ACHN (cell line): ENCODE measurements at regions not wholly inside any gene's neighbourhood (a gene's known extent, or its start where the extent isn't known, plus 50 kb on each side); places are given as distances from the start of the nearest gene placed in this dataset.
"Not testable (repeated sequence)": the region's sequence is repeated elsewhere in the genome, so short reads cannot be mapped to it uniquely, and the experiment has no call there.

ENCODE experiments used
- DNase-seq: peaks from one replicate; pipeline ENCODE4 v3.0.0-alpha.2; 2015
- in situ Hi-C: cut with HindIII; loops from 2 replicates; pipeline ENCODE4 v1.10.0; 2017; ENCODE audit warnings: low sequenced_read_pairs, low pct_ligation_motif_present, low pct_unique_long_range_greater_than_20kb

- in situ Hi-C loops, result no loop called here
- DNase-seq, result no peak
These were observed 177.3 kb downstream of the PTPRU start for GRCh38 chr1:29413661-29414060.

- no peak for DNase-seq
- in situ Hi-C loops, result no loop called here
These were observed 176.3 kb downstream of the PTPRU start for GRCh38 chr1:29412591-29412990.

- no peak for DNase-seq
- in situ Hi-C loops, result no loop called here
These were observed 174.2 kb downstream of the PTPRU start for GRCh38 chr1:29410476-29410875.

GRCh38 chr1:29409616-29410015 is 173.3 kb downstream of the PTPRU start:
- in situ Hi-C loops, result no loop called here
- DNase-seq, result no peak

- in situ Hi-C loops, result no loop called here
- DNase-seq, result no peak
These were observed 172.7 kb downstream of the PTPRU start for GRCh38 chr1:29408831-29409605.

DNA sequence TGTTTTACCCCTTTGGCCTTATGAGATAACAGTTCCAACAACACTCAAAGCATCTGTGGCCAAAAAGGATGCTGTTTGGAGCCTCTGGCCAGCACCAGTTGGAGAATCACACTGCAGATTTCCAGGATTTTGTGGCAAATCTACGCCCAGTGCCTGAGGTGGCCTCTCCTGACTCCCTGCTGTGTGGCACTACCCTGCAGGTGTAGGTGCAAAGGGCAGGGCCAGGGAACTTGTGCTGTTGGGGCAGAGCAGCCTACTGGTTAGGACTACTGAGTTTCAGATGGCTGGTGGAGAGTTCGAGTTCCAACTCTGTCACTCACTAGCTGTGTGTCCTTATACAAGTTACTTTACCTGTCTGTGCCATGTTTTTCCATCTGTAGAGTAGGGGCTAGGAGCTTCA is 170.5 kb downstream of the PTPRU start:
- in situ Hi-C loops, result no loop called here
- no peak for DNase-seq

GRCh38 chr1:29400203-29400602 is 163.9 kb downstream of the PTPRU start:
- DNase-seq, in situ Hi-C loops: not testable (repeated sequence)

GRCh38 chr1:29399465-29399864 is 163.1 kb downstream of the PTPRU start:
- no peak for DNase-seq
- in situ Hi-C loops, result no loop called here

DNA sequence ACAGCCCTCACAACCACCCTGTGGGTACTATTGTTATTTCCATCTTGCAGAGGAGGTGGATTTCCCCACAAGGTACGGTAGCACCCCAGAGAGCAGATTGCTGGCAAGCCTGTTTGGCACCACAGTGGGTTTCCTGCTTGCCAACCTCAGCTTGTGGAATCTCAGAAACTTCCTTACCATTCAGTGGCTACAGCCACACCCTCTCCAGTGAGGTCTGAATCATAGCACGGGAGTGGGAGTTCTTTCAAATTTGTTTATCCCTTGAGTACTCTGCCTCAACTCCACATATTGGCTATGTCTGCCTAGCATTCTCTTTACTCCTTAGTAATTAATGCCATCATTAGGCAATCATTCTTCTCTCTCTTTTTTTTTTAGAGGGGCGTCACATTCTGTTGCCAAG is 162.1 kb downstream of the PTPRU start:
- DNase-seq, result no peak
- in situ Hi-C loops, result no loop called here

GRCh38 chr1:29397981-29398380 is 161.7 kb downstream of the PTPRU start:
- in situ Hi-C loops, result no loop called here
- no peak for DNase-seq

DNA sequence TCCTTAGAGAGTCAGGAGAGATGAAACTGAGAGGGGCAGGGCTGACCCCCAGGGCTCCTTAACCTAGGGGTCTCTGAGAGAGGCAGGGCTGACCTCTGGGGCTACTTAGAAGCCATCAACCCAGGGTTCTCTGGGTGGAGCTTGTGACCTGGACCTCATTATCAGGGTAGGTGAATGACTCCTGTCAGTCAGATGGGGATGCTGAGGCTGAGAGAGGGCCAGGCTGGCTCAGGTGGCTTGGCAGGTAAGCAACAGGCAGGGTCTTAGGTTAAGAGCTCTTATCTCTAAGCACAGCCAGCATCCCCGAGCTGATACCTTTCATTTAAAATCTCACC is 160.9 kb downstream of the PTPRU start:
- in situ Hi-C loops, result no loop called here
- no peak for DNase-seq

DNA sequence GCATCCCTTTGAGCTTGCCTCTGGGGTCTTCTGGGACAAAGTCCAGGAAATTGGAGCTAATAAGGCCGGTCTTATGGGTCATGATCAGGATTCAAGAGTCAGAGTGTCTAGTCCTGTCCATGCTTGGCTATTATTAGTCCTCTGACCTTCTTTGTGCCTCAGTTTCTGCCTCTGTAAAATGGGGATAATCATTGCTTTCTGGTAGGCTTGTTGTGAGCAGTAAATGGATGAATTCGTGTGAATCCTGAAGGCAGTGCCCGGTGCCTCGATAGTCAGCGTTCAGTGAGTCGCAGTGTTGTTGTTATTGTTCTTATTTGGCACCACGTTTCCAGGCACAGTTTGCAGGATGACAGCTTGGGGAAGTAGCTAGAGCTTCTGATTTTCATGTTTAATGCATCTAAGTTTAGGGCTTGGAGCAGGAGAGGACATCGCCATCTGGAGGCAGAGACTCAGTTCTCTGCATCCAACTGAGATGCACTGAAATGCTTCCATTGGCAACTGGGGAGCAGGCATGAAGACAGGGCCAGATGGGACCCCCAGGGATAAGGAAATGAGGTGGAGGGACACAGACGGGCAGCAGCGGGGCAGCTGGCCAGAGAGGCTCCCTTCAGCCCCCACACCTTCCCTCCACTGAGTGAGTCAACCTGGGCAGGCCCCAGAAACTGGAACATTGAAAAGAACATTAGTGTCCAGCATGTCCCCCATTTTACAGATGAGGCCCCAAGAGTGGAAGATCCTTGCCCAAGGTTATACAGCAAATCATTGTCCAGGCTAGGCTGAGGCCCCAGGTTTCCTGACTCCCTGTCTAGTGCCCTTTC is 160.3 kb downstream of the PTPRU start:
- DNase-seq, result no peak
- in situ Hi-C loops, result no loop called here

GRCh38 chr1:29395736-29396437 is 159.6 kb downstream of the PTPRU start:
- no peak for DNase-seq
- in situ Hi-C loops, result no loop called here

GRCh38 chr1:29394521-29395225 is 158.4 kb downstream of the PTPRU start:
- DNase-seq, result no peak
- in situ Hi-C loops, result no loop called here

DNA sequence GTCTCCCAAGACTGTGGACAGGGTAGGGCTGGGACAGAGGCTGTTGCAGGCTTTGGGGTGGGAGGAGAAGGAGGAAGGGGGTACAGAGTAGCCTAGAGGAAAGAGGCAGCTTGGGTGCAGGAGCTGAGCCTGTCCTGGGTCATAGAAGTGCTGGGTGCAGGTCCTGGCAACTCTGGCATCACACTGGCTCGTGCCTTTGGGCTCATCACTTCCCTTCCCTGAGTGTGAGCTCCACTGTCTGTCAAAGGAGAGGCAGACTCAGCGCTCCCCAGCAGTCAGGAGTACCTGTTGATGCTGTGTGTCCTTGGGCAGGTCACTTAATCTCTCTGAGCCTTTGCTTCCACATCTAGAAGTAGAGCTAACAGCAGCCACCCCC is 157.1 kb downstream of the PTPRU start:
- in situ Hi-C loops, result no loop called here
- no peak for DNase-seq

DNA sequence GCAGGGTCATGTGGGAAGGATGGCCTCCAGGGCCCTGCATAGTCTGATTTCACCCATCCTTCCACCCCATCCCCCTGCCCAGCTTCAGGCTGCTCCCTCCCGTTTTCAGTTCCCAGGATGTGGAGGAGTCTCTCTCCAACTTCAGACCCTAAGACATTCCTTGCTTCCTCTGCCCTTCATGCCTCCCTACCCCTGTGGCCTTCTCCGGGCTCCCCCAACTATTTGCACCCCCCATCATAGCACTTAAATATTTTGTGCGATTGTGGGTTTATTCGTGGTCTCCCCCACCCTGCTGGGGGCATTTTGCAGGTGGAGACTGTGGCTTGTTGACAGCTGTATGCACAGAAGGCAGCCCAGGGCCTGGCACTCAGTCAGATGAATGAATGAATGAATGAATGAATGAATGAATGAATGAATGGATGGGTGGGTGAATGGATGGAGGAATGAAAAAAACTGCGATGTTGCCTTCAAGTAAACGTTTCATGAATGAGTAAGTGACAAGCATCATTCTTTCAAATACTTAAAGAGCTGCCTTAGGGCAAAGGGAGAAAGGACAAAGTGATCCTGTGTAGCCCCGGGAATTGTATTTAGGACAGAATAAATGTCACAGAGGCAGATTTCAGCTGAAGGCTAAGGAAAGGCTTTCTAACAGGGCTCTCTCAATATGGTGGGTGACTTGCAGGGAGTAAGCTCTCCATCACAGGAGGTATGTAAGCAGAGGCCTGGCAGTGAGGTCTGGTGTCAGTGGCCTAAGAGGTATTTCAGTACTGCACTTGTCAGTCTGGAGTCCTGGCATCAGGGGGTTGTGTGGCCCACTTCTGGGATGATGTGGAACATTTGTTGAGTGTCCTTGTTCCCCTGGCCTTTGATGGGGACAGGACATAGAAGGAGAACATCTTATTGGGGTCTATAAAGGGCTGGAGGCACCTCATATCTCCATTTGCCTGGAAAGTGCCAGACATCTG is 156.4 kb downstream of the PTPRU start:
- in situ Hi-C loops, result no loop called here
- DNase-seq, result no peak

DNA sequence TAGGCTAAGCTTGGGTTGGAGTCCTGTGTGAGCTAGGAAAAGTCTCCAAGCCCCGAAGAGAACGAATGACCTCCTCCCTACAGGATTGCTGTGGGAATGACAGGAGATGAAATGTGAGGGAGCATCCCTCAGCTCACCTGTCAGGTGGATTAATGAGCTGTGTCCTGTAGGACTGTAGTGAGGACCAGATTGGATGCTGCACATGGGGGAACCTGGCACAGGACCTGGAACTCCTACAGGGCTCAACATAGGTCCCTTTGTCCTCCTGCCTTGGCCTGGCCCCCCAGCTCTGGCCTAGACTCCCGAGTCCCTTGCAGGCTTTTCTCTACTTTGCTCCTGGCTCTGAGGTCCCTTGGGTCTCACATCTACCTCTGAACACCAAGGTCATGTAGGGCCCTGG is 155.7 kb downstream of the PTPRU start:
- in situ Hi-C loops, result no loop called here
- no peak for DNase-seq

DNA sequence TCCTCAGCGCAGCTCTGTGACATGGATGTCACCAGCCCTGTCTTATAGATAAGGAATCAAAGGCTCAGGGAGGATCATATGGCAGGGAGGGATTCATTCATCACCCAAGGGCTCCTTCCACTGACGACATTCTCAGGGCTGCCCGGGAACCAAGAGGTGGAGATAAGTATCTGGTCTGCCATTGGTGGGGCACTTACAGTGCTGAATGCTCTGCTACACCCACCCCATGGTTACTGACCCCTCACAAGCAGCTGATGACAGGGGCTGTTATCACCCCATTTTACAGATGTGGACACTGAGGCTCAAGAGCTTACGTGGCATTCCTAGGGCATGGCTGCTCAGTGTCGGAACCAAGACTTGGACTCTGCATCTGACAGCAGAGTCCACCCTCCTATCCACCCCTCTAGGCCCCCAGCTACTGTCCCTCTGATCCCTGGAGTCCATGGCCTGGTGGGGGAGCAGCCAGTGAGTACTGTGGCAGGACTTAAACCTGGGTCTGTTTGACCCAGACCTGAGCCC is 155.1 kb downstream of the PTPRU start:
- DNase-seq, result no peak
- in situ Hi-C loops, result no loop called here
